RWPE2 (cell line): ENCODE measurements at regions not wholly inside any gene's neighbourhood (a gene's known extent, or its start where the extent isn't known, plus 50 kb on each side); places are given as distances from the start of the nearest gene placed in this dataset.

ENCODE experiments used
- ATAC-seq: fragments of 200-7000 bp; cut with Tn5 transposase; 3 replicates; pipeline ENCODE4 v1.9.1; 2021; ENCODE audit warnings: low read depth
- DNase-seq: peaks from one replicate; pipeline ENCODE4 v3.0.0-alpha.2; 2020; ENCODE audit warnings: low spot score
- H3K27ac ChIP-seq: fragments of 450-650 bp; 2 replicates; pipeline ENCODE4 v1.5.1; 2017; ENCODE audit warnings: mild to moderate bottlenecking; ENCODE audit not compliant: poor library complexity, severe bottlenecking
- H3K27me3 ChIP-seq: fragments of 250-450 bp; sonication (Bioruptor Pico); 2 replicates; pipeline ENCODE4 v1.5.1; 2021; ENCODE audit warnings: mild to moderate bottlenecking, moderate library complexity; ENCODE audit not compliant: insufficient read depth, poor library complexity, severe bottlenecking
- H3K36me3 ChIP-seq: fragments of 250-450 bp; sonication (Bioruptor Pico); 2 replicates; pipeline ENCODE4 v1.5.1; 2020; ENCODE audit warnings: low read depth, mild to moderate bottlenecking, moderate library complexity
- H3K4me1 ChIP-seq: fragments of 250-450 bp; sonication (Bioruptor Pico); 2 replicates; pipeline ENCODE4 v1.5.1; 2021; ENCODE audit warnings: mild to moderate bottlenecking, moderate library complexity; ENCODE audit not compliant: insufficient read depth, poor library complexity, severe bottlenecking
- H3K4me3 ChIP-seq: fragments of 250-450 bp; sonication (Bioruptor Pico); 2 replicates; pipeline ENCODE4 v1.5.1; 2021; ENCODE audit warnings: mild to moderate bottlenecking, moderate library complexity; ENCODE audit not compliant: severe bottlenecking
- H3K9me3 ChIP-seq: fragments of 250-450 bp; sonication (Bioruptor Pico); 2 replicates; pipeline ENCODE4 v1.5.1; 2021; ENCODE audit warnings: mild to moderate bottlenecking, moderate library complexity; ENCODE audit not compliant: severe bottlenecking
- CTCF ChIP-seq: fragments of 450-650 bp; IDR thresholded peaks from one replicate; pipeline ENCODE4 v1.5.1; 2017; ENCODE audit warnings: mild to moderate bottlenecking, moderate library complexity; ENCODE audit not compliant: poor library complexity, severe bottlenecking

GRCh38 chr5:107020626-107021025 is 650.1 kb downstream of the EFNA5 start:
- H3K36me3 ChIP-seq: no peaks in the 10 kb centered on the region
- no peak for ATAC-seq
- no peak for DNase-seq
- H3K9me3 ChIP-seq: no peaks in the 10 kb centered on the region
- H3K27ac ChIP-seq: no peak overlapping the region
- no peak for TF ChIP-seq CTCF
- H3K27me3 ChIP-seq: no peaks in the 10 kb centered on the region
- no peak overlapping the region for H3K4me3 ChIP-seq
- peaks cover 9% of the 10 kb centered on the region for H3K4me1 ChIP-seq

GRCh38 chr5:107017616-107018015 is 653.1 kb downstream of the EFNA5 start:
- no peak for TF ChIP-seq CTCF
- no peak overlapping the region for H3K4me3 ChIP-seq

GRCh38 chr5:107012371-107012770 is 658.4 kb downstream of the EFNA5 start:
- DNase-seq (no peak), ATAC-seq (no peak)
- H3K36me3 ChIP-seq: no peaks in the 10 kb centered on the region
- H3K9me3 ChIP-seq: no peaks in the 10 kb centered on the region
- H3K4me3 ChIP-seq: no peak overlapping the region
- H3K27me3 ChIP-seq: no peaks in the 10 kb centered on the region
- no peak for TF ChIP-seq CTCF
- no peak overlapping the region for H3K27ac ChIP-seq
- no peaks in the 10 kb centered on the region for H3K4me1 ChIP-seq

More at GRCh38 chr5:107017616-107018015, 653.1 kb downstream of the EFNA5 start:
- Histone ChIP-seq H3K9me3 (no peaks in the 10 kb centered on the region), H3K36me3 (no peaks in the 10 kb centered on the region), H3K27ac (no peak overlapping the region), H3K4me1 (no peaks in the 10 kb centered on the region), H3K27me3 (no peaks in the 10 kb centered on the region)
- no peak for ATAC-seq
- DNase-seq: no peak

- no peaks in the 10 kb centered on the region for H3K4me1 ChIP-seq
- H3K9me3 ChIP-seq: no peaks in the 10 kb centered on the region
- no peaks in the 10 kb centered on the region for H3K36me3 ChIP-seq
- ATAC-seq (no peak), DNase-seq (no peak)
- TF ChIP-seq CTCF: no peak
- no peaks in the 10 kb centered on the region for H3K27me3 ChIP-seq
- no peak overlapping the region for H3K4me3 ChIP-seq
- H3K27ac ChIP-seq: no peak overlapping the region
Measured at GRCh38 chr5:107011605-107012004, 659.1 kb downstream of the EFNA5 start.

GRCh38 chr5:107010060-107010459 is 660.7 kb downstream of the EFNA5 start:
- H3K4me3 ChIP-seq: no peak overlapping the region

More at GRCh38 chr5:107010060-107010459, 660.7 kb downstream of the EFNA5 start:
- Histone ChIP-seq H3K27ac (no peak overlapping the region), H3K9me3 (no peaks in the 10 kb centered on the region), H3K36me3 (no peaks in the 10 kb centered on the region), H3K27me3 (no peaks in the 10 kb centered on the region), H3K4me1 (no peaks in the 10 kb centered on the region)
- DNase-seq (no peak), ATAC-seq (no peak)
- TF ChIP-seq CTCF: no peak
